ENCODE measurements at regions not wholly inside any gene's neighbourhood (a gene's known extent, or its start where the extent isn't known, plus 50 kb on each side); places are given as distances from the start of the nearest gene placed in this dataset.

- no peak overlapping the region for H3K27ac ChIP-seq
- H3K36me3 ChIP-seq, result no peaks in the 10 kb centered on the region
- DNase-seq (ENCODE audit: low read depth in 1 of 2, low spot score in 2 of 2), result no peak
- no peaks in the 10 kb centered on the region for H3K9me3 ChIP-seq (replicated peaks)
- H3K4me3 ChIP-seq, result no peak overlapping the region
- no peaks in the 10 kb centered on the region for H3K27me3 ChIP-seq (replicated peaks)
- no peaks in the 10 kb centered on the region for H3K4me1 ChIP-seq (replicated peaks)
Measured at GRCh38 chr18:72206814-72207213, 337.3 kb downstream of the CBLN2 start.

- no peak overlapping the region for H3K4me3 ChIP-seq
- no peaks in the 10 kb centered on the region for H3K4me1 ChIP-seq (replicated peaks)
- no peak overlapping the region for H3K27ac ChIP-seq
- H3K36me3 ChIP-seq, result no peaks in the 10 kb centered on the region
- H3K9me3 ChIP-seq (replicated peaks), result no peaks in the 10 kb centered on the region
- no peak for DNase-seq (ENCODE audit: low read depth in 1 of 2, low spot score in 2 of 2)
- H3K27me3 ChIP-seq (replicated peaks), result no peaks in the 10 kb centered on the region
Measured at GRCh38 chr18:72201032-72201431, 343.1 kb downstream of the CBLN2 start.

GRCh38 chr18:72197591-72197990 is 346.6 kb downstream of the CBLN2 start:
- Histone ChIP-seq H3K27ac (no peak overlapping the region), H3K36me3 (no peaks in the 10 kb centered on the region), H3K27me3 (replicated peaks) (no peaks in the 10 kb centered on the region), H3K9me3 (replicated peaks) (no peaks in the 10 kb centered on the region), H3K4me3 (no peak overlapping the region), H3K4me1 (replicated peaks) (no peaks in the 10 kb centered on the region)
- no peak for DNase-seq (ENCODE audit: low read depth in 1 of 2, low spot score in 2 of 2)

DNA sequence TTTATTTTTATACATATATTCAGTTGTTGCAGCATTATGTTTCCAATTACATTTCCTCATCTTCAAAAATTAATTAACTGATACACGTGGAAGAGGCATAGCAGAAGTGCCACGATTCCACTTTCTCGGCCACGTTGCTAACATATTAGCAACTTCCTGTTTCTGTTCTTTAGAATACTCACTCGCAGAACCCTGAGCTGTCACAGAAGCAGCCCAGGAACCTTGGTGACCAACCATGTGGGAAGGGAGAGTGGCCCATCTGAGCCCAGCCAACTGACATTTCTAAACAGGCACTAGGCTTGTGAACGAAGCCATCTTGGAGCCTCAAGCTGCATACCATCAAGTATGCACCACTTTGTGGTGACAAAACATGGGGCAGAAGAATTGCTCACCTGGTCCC is 350.1 kb downstream of the CBLN2 start:
- no peak for DNase-seq (ENCODE audit: low read depth in 1 of 2, low spot score in 2 of 2)
- Histone ChIP-seq H3K27me3 (replicated peaks) (no peaks in the 10 kb centered on the region), H3K27ac (no peak overlapping the region)

DNA sequence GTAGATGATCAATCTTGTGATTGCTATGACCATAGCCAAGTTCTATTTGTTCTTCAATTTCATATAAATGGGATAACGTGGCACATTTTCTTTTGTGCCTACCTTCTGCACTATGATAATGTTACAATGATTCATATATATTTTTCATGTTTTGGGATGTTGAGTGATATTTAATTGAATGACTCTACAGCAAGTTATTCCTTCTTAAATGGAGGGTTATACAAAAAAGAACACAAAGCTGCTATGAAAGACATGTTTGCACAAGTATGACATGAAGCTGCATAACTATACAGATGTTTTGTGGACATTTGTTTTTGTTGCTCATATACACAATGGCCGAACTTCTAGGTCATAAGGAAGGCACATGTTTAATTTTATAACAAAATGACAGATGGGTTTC is 356.2 kb downstream of the CBLN2 start:
- H3K4me1 ChIP-seq (replicated peaks), result no peaks in the 10 kb centered on the region
- no peak for DNase-seq (ENCODE audit: low read depth in 1 of 2, low spot score in 2 of 2)
- no peaks in the 10 kb centered on the region for H3K36me3 ChIP-seq
- H3K4me3 ChIP-seq, result no peak overlapping the region
- H3K9me3 ChIP-seq (replicated peaks), result no peaks in the 10 kb centered on the region
- no peaks in the 10 kb centered on the region for H3K27me3 ChIP-seq (replicated peaks)
- no peak overlapping the region for H3K27ac ChIP-seq

More for the DNA sequence above, 350.1 kb downstream of the CBLN2 start:
- no peaks in the 10 kb centered on the region for H3K9me3 ChIP-seq (replicated peaks)
- H3K4me1 ChIP-seq (replicated peaks), result no peaks in the 10 kb centered on the region
- H3K36me3 ChIP-seq, result no peaks in the 10 kb centered on the region
- no peak overlapping the region for H3K4me3 ChIP-seq

GRCh38 chr18:72181241-72181764 is 362.8 kb downstream of the CBLN2 start:
- Histone ChIP-seq H3K4me1 (replicated peaks) (no peaks in the 10 kb centered on the region), H3K27me3 (replicated peaks) (no peaks in the 10 kb centered on the region), H3K9me3 (replicated peaks) (no peaks in the 10 kb centered on the region), H3K4me3 (no peak overlapping the region), H3K27ac (no peak overlapping the region), H3K36me3 (no peaks in the 10 kb centered on the region)
- no peak for DNase-seq (ENCODE audit: low read depth in 1 of 2, low spot score in 2 of 2)

- Histone ChIP-seq H3K9me3 (replicated peaks) (no peaks in the 10 kb centered on the region), H3K27me3 (replicated peaks) (no peaks in the 10 kb centered on the region), H3K27ac (no peak overlapping the region), H3K36me3 (no peaks in the 10 kb centered on the region), H3K4me3 (no peak overlapping the region), H3K4me1 (replicated peaks) (no peaks in the 10 kb centered on the region)
- no peak for DNase-seq (ENCODE audit: low read depth in 1 of 2, low spot score in 2 of 2)
Measured at GRCh38 chr18:72180689-72181088, 363.5 kb downstream of the CBLN2 start.

DNA sequence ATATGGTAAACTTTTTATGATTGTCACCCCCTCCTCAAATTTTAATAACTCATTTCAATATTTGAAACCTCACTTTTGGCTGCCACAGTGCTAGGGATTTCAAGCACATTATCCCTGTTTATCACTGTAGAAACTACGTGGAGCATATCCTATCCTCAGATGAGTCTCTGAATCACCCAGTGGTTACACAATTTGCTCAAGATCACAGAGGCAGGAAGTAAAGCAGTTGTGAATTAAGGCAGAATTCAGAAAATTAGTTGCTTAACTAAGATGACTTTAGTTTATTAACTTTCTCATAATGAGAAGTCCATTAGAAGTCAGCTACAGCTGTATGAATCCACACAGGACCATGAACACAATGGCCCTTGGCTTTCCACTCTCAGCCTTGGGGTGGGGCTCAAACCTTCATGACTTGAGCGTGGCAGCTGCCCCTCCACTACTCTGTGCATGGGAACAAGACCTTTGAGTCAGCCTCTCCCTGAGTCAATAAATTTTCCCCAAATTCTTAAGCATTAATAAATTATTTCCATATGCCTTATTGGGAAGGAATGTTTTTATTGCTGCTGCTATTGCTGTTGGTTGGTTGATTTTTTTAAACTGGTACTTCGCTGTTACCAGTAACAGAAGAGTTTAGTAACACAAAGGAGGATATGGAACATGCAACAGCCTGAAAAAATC is 369.0 kb downstream of the CBLN2 start:
- Histone ChIP-seq H3K36me3 (no peaks in the 10 kb centered on the region), H3K4me3 (no peak overlapping the region), H3K4me1 (replicated peaks) (no peaks in the 10 kb centered on the region), H3K9me3 (replicated peaks) (no peaks in the 10 kb centered on the region), H3K27ac (no peak overlapping the region), H3K27me3 (replicated peaks) (no peaks in the 10 kb centered on the region)
- DNase-seq (ENCODE audit: low read depth in 1 of 2, low spot score in 2 of 2), result no peak

DNA sequence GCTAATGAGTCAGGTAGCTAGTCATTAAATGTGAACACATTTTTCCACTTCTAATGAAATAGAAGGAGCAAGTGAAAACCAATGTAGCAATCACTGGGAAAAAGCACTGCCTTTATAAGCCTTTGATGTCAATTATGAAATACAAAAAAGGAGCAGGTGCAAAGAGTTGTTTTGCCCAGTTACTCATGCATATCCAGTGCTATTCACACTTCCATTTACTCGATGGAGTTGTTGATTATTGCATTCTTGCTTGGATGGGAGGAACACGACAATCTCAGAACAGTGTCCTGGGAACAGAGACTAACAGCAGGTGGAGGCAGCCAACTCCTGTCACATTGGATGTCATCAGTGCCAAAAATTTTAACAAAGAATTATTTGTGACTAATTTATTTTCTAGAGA is 372.5 kb downstream of the CBLN2 start:
- no peaks in the 10 kb centered on the region for H3K36me3 ChIP-seq
- no peaks in the 10 kb centered on the region for H3K9me3 ChIP-seq (replicated peaks)
- H3K27me3 ChIP-seq (replicated peaks), result no peaks in the 10 kb centered on the region
- H3K4me3 ChIP-seq, result no peak overlapping the region
- no peak overlapping the region for H3K27ac ChIP-seq
- no peak for DNase-seq (ENCODE audit: low read depth in 1 of 2, low spot score in 2 of 2)
- no peaks in the 10 kb centered on the region for H3K4me1 ChIP-seq (replicated peaks)

DNA sequence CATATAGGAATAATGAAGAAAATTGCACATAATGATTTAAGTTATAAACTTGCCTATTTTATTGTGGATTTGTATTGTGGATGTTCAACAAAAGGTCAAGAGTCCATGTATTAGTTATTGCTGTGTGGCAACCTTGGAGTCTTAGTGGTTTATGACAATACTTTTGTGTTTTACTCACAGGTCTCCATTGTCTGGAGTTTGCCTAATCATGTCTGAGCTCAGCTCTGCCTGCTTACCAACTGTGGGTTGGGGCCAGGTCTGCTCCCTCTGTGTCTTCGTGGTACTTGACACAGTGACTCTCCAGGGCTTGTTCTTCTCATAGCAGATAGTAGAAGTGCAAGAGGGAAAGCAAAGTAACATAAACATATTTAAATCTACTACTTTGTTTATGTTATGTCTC is 382.5 kb downstream of the CBLN2 start:
- no peak overlapping the region for H3K4me3 ChIP-seq
- H3K27ac ChIP-seq, result no peak overlapping the region
- no peaks in the 10 kb centered on the region for H3K9me3 ChIP-seq (replicated peaks)
- no peak for DNase-seq (ENCODE audit: low read depth in 1 of 2, low spot score in 2 of 2)
- H3K36me3 ChIP-seq, result no peaks in the 10 kb centered on the region
- no peaks in the 10 kb centered on the region for H3K27me3 ChIP-seq (replicated peaks)
- no peaks in the 10 kb centered on the region for H3K4me1 ChIP-seq (replicated peaks)

DNA sequence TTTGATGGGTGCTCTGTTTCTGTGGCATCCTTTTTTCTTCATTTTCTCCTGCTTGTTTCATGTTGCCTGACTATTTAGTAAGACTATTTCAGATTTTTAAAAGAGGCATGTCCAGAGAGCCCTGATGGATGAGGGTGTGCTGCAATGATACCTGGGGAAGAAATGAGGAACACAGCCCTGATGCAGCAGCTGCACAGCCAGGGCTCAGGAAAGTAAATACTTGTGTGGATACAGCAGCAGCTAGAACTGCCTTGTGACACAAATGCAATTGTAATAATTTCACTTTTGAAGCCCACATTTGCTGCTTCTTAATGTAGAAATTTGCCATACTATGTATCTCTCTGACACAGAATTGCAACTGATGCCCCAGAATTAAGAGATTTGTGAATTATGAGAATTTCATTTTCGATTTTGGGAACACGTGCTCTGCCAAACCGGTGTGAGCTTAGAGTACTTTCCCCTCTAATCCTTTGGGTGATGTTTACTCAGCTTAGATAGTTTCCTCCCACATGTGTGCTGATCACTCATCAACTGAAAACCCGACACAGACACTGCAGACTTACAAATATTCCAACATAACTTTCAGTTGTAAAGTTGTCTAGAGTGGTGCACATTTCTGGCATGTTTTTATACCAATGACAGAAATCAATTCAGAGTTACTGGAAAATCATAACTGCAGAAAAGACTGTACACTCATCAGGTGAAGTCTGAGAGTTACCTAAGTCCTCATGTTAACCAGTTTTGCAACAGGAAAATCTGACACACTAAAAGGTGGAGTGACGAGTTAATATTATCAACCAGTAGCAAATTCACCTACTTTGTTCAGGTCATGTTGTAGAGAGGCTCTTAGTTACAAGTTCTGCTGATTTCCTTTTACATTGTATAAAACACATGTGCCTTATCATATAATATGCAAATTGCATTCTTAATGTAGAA is 383.4 kb downstream of the CBLN2 start:
- Histone ChIP-seq H3K9me3 (replicated peaks) (no peaks in the 10 kb centered on the region), H3K27me3 (replicated peaks) (no peaks in the 10 kb centered on the region), H3K27ac (no peak overlapping the region), H3K4me1 (replicated peaks) (no peaks in the 10 kb centered on the region), H3K36me3 (no peaks in the 10 kb centered on the region), H3K4me3 (no peak overlapping the region)
- no peak for DNase-seq (ENCODE audit: low read depth in 1 of 2, low spot score in 2 of 2)

- Histone ChIP-seq H3K4me1 (replicated peaks) (no peaks in the 10 kb centered on the region), H3K27ac (no peak overlapping the region), H3K36me3 (no peaks in the 10 kb centered on the region), H3K4me3 (no peak overlapping the region), H3K9me3 (replicated peaks) (no peaks in the 10 kb centered on the region), H3K27me3 (replicated peaks) (no peaks in the 10 kb centered on the region)
- DNase-seq (ENCODE audit: low read depth in 1 of 2, low spot score in 2 of 2), result no peak
Measured at GRCh38 chr18:72155327-72155726, 388.8 kb downstream of the CBLN2 start.

DNA sequence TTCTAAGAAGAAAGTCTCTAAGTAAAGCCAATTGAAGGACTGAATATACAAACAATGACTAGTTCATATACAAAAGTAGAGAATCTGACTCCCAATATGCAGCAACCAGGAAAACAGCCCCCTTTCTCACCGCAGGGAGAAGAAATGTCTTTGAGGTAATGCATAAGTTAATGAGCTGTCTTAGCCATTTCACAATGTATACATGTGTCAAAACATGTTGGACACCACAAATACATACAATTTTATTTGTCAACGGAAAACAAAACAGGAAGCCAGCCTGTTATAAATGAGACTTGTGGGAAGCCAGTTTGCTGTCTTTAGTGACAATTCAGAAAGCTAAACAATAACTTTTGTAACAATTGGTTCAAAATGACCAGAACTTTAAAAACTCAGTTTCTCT is 389.2 kb downstream of the CBLN2 start:
- DNase-seq (ENCODE audit: low read depth in 1 of 2, low spot score in 2 of 2), result no peak
- Histone ChIP-seq H3K9me3 (replicated peaks) (no peaks in the 10 kb centered on the region), H3K4me1 (replicated peaks) (no peaks in the 10 kb centered on the region), H3K27me3 (replicated peaks) (no peaks in the 10 kb centered on the region), H3K27ac (no peak overlapping the region), H3K36me3 (no peaks in the 10 kb centered on the region), H3K4me3 (no peak overlapping the region)

- no peak overlapping the region for H3K4me3 ChIP-seq
- no peaks in the 10 kb centered on the region for H3K9me3 ChIP-seq (replicated peaks)
- no peaks in the 10 kb centered on the region for H3K27me3 ChIP-seq (replicated peaks)
- H3K27ac ChIP-seq, result no peak overlapping the region
- no peak for DNase-seq (ENCODE audit: low read depth in 1 of 2, low spot score in 2 of 2)
- no peaks in the 10 kb centered on the region for H3K36me3 ChIP-seq
- H3K4me1 ChIP-seq (replicated peaks), result no peaks in the 10 kb centered on the region
Measured at GRCh38 chr18:72152935-72153334, 391.2 kb downstream of the CBLN2 start.
